GM19351 (cell line): ENCODE measurements at regions not wholly inside any gene's neighbourhood (a gene's known extent, or its start where the extent isn't known, plus 50 kb on each side); places are given as distances from the start of the nearest gene placed in this dataset.
"Not testable (repeated sequence)": the region's sequence is repeated elsewhere in the genome, so short reads cannot be mapped to it uniquely, and the experiment has no call there.

Experiments used
- ATAC-seq: cut with Tn5 transposase; IDR thresholded peaks from one replicate; pipeline ENCODE4 v1.9.1; 2021; ENCODE audit warnings: mild to moderate bottlenecking, moderate library complexity; ENCODE audit not compliant: unreplicated experiment

- ATAC-seq, result no peak
Measured at GRCh38 chr16:72467157-72467759, 295.3 kb upstream of the PMFBP1 start.

DNA sequence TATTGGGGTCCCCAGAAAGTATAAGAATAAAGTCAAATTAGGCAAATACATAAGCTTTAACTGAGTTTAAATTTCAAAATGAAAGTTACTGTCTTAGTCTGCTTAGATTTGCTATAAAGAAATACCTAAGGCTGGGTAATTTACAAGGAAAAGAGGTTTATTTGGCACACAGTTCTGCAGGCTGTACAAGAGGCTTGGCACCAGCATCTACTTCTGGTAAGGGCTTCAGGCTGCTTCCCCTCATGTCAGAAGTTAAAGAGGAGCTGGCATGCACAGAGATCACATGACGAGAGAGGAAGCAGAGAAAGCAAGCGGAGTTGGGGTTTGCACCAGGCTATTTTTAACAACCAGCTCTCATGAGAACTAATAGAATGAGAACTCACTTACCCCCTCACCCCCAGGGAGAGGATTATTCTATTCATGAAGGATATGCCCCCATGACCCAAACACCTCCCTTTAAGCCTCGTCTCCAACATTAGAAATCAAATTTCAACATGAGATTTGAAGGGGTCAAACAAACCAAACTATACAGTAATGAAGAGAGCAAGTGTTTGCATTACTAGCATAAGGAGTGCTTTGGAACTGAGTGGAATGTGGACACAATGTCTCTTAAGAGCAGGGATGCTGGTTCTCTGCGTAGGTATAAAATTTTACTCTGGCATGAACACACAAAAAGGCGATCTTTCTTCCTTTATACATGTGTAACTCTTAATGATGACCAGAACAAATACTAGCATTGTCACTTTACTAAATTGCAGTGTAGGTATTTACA lies 292.8 kb upstream of the PMFBP1 start:
- no peak for ATAC-seq

- no peak for ATAC-seq
Measured at GRCh38 chr16:72464052-72464451, 292.1 kb upstream of the PMFBP1 start.

DNA sequence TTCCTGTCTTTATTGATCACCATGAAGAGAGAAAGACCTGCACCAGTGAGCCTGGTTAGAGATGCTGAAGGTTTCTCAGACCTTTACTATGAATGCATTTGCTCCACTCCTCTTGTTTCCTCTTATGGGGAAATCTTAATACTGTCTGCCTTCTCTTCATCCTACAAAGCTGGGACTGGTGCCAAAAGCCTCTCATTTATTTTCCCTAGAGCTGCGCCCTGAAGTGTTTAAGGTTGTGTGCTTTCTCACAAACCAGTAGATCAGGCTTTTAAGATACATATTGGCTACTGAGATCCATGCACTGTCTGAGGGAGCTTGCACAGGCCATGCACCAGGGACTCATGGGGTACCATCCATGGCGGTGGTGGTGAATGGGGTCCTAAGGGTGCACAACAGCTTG lies 286.1 kb upstream of the PMFBP1 start:
- ATAC-seq, result no peak

DNA sequence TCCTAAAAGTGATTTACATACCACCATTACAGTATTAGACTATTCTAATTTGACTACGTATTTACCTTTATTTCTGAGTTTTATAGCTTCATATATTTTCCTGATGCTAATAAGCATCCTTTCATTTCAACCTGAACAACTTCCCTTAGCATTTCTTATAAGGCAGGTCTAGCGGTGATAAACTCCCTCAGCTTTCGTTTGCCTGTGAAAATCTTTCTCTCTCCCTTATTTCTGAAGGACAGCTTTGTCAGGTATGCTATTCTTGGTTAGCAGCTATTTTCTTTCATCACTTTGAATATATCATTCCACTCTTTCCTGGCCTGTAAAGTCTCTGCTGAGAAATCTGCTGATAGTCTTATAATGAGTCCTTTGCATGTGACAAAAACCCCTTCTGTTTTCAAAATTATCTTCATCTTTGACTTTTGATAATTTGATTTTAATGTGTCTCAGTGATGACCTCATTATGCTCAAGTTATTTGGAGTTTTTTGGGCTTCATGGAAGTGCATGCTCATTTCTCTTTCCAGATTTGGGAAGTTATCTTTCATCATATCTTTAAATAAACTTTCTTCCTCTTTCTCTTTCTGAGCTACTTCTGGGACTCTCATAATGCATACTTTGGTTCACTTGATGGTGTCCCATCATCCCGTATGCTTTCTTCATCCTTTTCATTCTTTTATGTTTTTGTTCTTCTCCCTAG lies 285.4 kb upstream of the PMFBP1 start:
- no peak for ATAC-seq

DNA sequence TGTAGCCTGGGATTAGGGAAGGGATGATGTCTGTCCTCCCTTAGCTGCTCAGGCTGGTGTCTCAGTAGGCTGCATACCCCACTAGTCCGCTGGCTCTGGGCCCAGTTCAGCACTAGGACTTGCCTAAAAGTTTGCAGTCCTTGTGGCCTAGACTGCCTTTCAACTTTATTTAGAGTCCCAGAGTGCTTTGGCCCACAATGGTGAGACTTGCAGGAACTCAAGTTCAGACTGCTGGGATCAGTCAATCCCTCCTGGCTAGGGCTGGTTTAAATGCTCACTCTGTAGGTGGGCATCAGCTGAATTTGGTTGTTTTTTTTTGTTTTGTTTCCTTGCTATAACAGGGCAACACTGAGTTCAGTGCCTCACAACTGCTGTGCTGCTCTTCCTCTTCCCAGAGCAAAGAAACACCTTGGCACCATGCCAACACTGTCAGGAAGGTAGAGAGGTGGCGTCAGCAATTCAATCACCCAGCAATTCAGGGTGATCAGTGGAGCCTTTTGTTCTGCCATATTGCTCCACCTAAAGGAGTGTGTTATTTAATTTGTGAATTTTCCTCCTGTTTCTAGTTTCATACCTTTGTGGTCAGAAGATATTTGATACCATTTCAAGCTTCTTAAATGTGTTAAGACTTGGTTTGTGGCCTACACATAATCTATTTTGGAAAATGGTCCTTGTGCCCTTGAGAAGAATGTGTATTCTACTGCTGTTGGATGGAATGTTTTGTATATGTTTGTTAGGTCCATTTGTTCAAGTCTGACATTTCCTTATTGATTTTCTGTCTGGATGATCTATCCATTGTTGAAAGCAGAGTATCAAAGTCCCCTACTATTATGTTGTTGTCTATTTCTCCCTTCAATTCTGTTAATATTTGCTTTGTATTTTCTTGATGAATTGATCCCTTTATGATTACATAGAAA lies 284.0 kb upstream of the PMFBP1 start:
- ATAC-seq, result no peak

DNA sequence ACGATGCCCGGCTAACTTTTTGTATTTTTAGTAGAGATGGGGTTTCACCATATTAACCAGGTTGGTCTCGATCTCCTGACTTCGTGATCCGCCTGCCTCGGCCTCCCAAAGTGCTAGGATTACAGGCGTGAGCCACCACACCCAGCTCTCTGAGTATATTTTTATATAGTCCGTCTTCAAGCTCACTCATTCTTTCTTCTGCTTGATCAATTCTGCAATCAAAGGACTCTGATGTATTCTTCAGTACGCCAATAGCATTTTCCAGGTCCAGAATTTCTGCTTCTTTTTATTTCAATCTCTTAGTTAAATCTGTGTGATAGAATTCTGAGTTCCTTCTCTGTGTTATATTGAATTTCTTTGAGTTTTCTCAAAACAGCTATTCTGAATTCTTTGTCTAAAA lies 281.9 kb upstream of the PMFBP1 start:
- not testable (repeated sequence) for ATAC-seq

DNA sequence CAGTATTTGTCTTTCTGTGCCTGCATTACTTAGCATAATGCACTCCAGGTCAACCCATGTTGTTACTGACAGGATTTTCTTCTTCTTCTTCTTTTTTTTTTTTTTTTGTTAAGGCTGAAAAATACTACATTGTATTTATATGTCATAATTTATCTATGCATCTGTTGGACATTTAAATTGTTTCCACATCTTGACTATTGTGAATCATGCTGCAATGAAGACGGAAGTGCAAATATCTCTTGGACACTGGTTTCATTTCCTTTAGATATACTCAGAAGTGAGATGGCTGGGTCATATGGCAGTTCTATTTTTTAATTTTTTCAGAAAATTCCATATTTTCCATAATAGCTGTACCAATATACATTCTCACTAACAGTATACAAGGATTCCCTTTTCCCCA lies 272.7 kb upstream of the PMFBP1 start:
- ATAC-seq, result no peak

DNA sequence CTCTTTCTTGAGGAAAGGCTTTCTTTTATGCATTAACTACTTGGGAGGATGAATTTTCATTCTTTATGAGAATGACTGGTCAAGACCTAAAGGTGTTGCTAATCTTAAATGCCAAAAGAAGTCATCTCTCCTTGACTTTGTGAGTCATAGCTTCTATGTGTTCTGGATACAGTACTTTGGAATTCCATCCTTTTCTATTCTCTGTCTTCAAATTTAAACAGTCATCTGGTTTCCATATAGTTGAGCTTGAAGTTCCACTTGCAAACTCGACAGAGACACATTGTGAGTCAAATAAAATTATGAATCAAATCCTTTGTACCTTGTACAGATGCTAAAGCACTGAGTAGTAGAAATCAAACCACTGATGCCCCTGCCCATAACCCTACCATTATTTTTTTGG lies 271.9 kb upstream of the PMFBP1 start:
- no peak for ATAC-seq

DNA sequence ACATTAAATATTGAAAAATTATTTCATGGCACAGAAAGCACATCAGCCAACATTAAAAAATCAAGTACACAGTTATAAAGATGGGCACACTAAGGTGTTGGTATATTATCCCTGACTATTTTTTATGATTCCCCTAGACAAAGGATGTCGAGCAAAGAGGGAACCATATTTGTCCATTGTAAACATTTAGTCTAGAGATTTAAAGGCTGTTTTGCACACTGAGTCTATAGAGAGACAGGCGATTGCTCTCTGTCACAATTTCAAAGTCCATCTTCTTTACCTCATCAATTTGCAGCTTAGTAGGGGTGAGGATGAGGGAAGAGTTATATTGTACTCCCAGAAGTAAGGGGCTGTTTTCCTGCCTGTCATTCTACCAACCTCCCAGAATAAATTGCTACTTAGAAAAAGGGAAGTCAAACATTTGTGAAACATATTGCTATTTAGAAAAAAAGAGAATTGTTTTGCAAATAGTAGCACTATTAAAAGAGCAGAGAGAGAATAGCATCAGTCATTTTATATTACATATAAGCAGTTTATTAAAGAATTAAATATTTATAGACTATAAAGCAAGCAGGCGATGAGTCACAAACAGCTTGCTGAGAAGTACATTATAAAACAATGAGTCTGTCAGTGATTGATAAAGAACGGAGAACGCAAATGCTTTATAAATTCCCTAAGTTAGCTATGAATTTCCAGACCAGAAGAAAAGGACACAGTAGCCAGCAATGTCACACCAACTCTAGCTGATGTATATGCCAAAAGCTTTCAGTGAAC lies 270.6 kb upstream of the PMFBP1 start:
- no peak for ATAC-seq

DNA sequence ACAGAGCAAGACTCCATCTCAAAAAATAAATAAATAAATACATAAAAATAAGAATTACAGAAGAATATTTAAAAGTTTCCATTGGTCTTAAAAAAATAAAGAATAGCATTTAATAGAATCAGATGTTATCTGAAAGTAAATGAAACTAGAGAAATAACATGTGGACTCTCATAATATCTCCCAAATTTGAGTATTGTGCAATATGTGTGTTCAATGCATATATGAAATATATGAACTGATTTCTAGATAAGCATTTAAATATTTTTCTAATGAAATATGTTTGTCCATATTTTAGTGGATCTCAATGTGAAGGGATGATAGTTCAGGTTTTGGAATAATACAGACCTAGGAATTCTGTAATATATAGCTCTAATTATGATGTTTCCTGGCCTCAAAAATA lies 265.9 kb upstream of the PMFBP1 start:
- ATAC-seq, result no peak

DNA sequence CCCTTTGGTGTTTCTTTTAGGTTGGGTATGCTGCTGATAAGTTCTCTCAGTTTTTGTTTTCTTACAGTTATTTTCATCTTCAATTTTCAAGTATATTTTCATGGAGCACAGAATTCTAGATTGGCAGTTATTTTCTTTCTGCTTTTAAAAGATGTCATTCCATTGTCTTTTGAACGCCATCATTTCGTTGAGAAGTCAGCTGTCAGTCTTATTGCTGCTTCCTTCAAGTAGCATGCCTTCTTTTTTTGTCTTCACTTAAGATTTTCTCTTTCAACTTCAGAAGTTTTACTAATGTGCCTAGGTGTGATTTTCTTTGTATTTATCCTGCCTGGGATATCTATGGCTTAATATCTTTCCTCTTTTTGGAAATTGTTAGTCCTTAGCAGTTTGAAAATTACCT lies 262.2 kb upstream of the PMFBP1 start:
- ATAC-seq, result no peak

GRCh38 chr16:72430121-72430520 lies 258.2 kb upstream of the PMFBP1 start:
- ATAC-seq, result no peak

GRCh38 chr16:72429671-72430081 lies 257.7 kb upstream of the PMFBP1 start:
- no peak for ATAC-seq

GRCh38 chr16:72428681-72429376 lies 256.9 kb upstream of the PMFBP1 start:
- ATAC-seq, result no peak

DNA sequence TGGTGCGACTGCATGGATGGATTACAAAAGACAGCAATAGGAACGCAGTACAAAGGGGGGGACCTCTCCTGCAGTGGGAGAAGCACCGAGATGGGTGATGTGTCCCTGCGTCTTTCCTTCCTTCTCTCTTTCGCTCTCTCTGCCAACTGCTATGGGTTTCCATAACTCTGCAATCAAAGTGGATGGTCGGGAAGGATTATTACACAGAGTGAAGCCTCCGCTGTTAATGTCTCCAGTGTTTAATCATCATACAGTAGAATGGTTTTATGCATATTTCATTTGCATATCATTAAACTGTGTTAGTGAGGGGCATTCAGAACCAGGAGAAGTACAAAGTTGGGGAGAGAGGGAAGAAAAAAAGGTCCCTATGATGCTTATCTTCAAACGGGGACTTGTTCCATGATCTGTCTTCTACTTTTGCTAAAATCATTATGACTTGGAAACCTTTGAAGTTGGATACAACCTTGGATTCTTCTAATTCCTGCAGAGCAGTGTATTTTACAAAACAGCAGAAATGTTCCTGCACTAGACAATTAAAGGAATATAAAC lies 255.9 kb upstream of the PMFBP1 start:
- ATAC-seq, result no peak

- ATAC-seq, result no peak
Measured at GRCh38 chr16:72427051-72427782, 255.3 kb upstream of the PMFBP1 start.

GRCh38 chr16:72426386-72426785 lies 254.4 kb upstream of the PMFBP1 start:
- ATAC-seq, result no peak
